NCI-H1930 (cell line): ENCODE measurements at regions not wholly inside any gene's neighbourhood (a gene's known extent, or its start where the extent isn't known, plus 50 kb on each side); places are given as distances from the start of the nearest gene placed in this dataset.
"Not testable (repeated sequence)": the region's sequence is repeated elsewhere in the genome, so short reads cannot be mapped to it uniquely, and the experiment has no call there.

Source experiments
- DNase-seq, 2 experiments: peaks; one replicate each; lab custom pipeline; 2025; lab: John Stamatoyannopoulos, UW

- DNase-seq = no peak
Observed at GRCh38 chr2:175872721-175873120, 129.3 kb downstream of the LNPK start.

- no peak for DNase-seq
Observed at GRCh38 chr2:175872005-175872348, 130.1 kb downstream of the LNPK start.

- DNase-seq = no peak
Observed at GRCh38 chr2:175871331-175872004, 130.6 kb downstream of the LNPK start.

- DNase-seq = no peak
Observed at GRCh38 chr2:175865716-175866115, 136.4 kb downstream of the LNPK start.

GRCh38 chr2:175864137-175864850 lies 137.8 kb downstream of the LNPK start:
- no peak for DNase-seq

GRCh38 chr2:175861958-175862357 lies 140.1 kb downstream of the LNPK start:
- DNase-seq = no peak

- DNase-seq = no peak
Observed at GRCh38 chr2:175855794-175856453, 146.1 kb downstream of the LNPK start.

GRCh38 chr2:175855236-175855635 lies 146.8 kb downstream of the LNPK start:
- DNase-seq = peak in 1 of 2 experiments; percentile 10

GRCh38 chr2:175854665-175855064 lies 147.4 kb downstream of the LNPK start:
- DNase-seq = peak in 1 of 2 experiments; percentile 22

GRCh38 chr2:175854129-175854528 lies 147.9 kb downstream of the LNPK start:
- DNase-seq = peak; percentile 30 to 36

GRCh38 chr2:175853616-175853890 lies 148.5 kb downstream of the LNPK start:
- DNase-seq = no peak

- DNase-seq = peak in 1 of 2 experiments; percentile 15
Observed at GRCh38 chr2:175852879-175853615, 149.0 kb downstream of the LNPK start.

GRCh38 chr2:175847128-175847527 lies 154.9 kb downstream of the LNPK start:
- DNase-seq = no peak

- DNase-seq = no peak
Observed at GRCh38 chr2:175844169-175844568, 157.9 kb downstream of the LNPK start.

GRCh38 chr2:175843625-175844024 lies 158.4 kb downstream of the LNPK start:
- DNase-seq = no peak

GRCh38 chr2:175842996-175843395 lies 159.1 kb downstream of the LNPK start:
- no peak for DNase-seq

- DNase-seq = not testable (repeated sequence)
Observed at GRCh38 chr2:175840765-175841164, 161.3 kb downstream of the LNPK start.

- DNase-seq = no peak
Observed at GRCh38 chr2:175840256-175840655, 161.8 kb downstream of the LNPK start.

GRCh38 chr2:175838979-175839378 lies 163.1 kb downstream of the LNPK start:
- no peak for DNase-seq

- no peak for DNase-seq
Observed at GRCh38 chr2:175837046-175837445, 165.0 kb downstream of the LNPK start.

GRCh38 chr2:175836361-175836760 lies 165.7 kb downstream of the LNPK start:
- no peak for DNase-seq

- DNase-seq = peak in 1 of 2 experiments; percentile 7
Observed at GRCh38 chr2:175834477-175834876, 167.6 kb downstream of the LNPK start.

- no peak for DNase-seq
Observed at GRCh38 chr2:175832866-175833265, 169.2 kb downstream of the LNPK start.
